GM19438 (cell line): ENCODE measurements at regions not wholly inside any gene's neighbourhood (a gene's known extent, or its start where the extent isn't known, plus 50 kb on each side); places are given as distances from the start of the nearest gene placed in this dataset.
"Not testable (repeated sequence)": the region's sequence is repeated elsewhere in the genome, so short reads cannot be mapped to it uniquely, and the experiment has no call there.

Source experiments
- ATAC-seq: cut with Tn5 transposase; IDR thresholded peaks from one replicate; pipeline ENCODE4 v1.9.1; 2021; ENCODE audit warnings: low read depth; ENCODE audit not compliant: unreplicated experiment

DNA sequence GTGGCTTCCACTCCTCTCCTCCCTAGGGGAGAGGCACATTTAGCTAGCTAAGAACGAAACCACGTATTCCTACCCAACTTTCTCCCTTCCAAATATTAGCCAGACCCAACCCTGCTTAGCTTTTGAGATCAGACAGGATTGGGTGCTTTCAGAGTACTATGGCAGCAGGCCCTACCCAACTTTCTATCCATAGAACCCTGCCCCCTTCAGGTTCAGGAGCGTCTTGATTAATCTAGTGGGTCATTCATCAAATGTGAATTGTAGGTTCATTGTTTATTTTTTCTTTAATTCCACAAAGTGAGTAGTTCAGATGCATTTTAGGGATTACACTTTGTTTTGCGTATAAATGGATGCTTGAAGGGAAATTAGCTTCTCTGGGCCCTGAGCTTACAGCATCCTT is 188.3 kb downstream of the MIB1 start:
- no peak for ATAC-seq

DNA sequence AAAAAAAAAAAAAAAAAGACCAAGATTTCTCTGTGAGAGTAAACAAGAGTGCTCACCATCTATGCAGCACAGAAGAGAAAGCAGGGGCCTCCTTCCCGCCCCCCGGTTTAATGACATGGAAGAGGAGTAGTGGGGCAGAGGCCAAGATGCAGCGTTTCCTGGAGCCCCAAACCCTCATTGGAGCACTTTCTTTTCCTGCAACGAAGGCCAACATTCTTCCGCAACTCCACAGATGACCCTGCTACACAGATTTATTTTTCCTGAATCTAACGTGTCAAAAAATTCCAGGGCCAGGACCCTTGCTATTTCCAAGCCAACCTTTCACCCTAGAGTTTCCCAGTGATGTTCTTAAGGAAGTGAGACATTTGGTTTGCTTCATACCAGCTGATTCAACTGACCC is 189.6 kb downstream of the MIB1 start:
- ATAC-seq, result no peak

DNA sequence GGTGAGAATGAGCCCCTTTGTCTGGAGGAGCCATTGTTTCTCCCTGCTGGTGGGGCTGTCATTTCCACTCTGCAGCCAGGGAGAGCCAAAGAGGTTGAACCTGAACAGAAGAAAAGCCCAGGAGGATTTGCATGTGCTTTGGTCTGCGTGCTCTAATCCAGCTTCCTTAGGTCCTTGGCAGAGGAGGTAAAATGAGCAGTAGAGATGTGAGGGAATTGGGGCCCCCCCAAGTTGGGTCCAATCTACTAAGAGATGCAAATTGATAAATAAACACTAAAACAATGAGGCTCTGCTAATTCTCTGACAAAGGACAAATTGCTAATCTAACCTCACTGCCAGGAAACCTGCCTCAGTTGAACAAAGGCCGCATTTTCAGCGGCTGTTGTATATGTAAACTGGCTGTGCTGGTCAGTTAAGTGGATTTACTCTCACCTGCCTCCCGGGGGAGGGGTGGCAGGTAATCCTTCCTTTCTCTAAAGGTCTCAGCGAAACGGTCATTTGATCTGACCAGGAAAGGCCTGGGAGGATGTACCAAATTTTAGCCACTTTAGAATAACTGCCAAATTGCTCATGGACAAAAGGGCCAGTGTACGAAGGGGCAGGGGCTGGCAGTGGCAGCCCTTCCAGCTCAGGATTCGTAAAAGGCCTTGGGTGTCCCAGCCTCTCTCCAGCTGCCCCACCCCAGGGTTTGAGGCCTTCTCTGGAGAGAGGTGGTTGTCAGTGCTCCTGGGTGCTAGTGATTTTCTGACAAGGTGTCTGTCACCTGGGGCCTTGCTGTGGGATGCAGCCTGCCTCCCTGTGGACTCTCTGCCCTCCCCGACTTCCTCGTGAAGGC is 193.6 kb downstream of the MIB1 start:
- no peak for ATAC-seq

DNA sequence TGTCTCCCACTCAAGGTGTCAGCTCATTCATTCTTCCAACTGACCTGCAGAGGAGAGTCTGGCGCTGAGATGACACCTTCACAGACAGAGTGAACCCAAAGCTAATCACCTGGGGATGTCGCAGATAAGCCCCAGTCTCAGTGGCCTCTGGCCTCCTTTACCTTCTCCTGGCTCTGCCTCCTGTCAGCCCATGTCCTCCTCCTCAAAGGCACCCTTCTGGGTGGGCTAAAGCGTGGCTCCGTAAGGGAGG is 194.1 kb downstream of the MIB1 start:
- no peak for ATAC-seq

DNA sequence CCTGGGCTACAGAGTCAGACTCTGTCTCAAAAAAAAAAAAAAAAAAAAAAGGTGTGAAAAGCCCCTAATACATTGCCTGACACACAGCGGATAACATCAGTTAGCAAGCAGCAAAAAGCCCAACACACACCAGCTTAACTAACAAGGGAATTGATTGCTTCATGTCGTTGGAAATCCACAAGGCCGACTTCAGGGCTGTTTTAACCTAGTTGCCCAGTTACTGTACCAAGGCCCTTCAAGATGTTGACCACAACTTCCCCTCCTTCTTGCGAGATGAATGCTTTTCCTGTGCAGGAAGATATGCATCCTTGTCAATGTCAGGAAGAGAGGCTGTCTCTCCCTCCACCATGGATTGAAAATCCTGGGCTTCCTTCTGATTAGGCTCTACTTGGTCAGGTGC is 202.9 kb downstream of the MIB1 start:
- no peak for ATAC-seq

DNA sequence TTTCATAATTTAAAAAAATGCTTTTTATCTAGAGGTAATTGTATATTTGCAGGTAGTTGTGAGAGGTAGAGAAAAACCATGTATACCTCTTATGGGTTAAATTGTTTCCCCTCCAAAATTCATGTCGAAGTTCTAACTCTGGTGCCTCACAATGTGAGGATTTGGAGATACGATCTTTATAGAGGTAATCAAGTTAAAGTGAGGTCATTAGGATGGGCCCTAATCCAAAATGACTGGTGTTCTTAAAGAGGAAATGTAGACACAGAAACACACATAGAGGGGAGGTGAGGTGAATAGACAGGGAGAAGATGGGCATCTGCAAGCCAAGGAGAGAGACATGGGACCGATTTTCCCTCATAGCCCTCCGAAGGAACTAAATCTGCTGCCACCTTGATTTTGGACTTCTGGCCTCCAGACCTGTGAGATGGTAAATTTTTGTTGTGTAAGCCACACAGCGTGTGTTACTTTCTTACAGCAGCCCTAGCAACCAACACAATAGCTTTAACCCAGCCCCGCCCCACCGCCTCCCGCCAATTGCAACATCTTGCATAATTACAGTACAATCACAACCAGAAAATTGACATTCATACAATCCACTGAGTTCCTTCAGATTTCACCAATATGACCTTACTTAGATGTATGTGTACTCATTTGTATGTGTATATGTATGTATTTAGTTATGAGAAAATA is 208.9 kb downstream of the MIB1 start:
- no peak for ATAC-seq

DNA sequence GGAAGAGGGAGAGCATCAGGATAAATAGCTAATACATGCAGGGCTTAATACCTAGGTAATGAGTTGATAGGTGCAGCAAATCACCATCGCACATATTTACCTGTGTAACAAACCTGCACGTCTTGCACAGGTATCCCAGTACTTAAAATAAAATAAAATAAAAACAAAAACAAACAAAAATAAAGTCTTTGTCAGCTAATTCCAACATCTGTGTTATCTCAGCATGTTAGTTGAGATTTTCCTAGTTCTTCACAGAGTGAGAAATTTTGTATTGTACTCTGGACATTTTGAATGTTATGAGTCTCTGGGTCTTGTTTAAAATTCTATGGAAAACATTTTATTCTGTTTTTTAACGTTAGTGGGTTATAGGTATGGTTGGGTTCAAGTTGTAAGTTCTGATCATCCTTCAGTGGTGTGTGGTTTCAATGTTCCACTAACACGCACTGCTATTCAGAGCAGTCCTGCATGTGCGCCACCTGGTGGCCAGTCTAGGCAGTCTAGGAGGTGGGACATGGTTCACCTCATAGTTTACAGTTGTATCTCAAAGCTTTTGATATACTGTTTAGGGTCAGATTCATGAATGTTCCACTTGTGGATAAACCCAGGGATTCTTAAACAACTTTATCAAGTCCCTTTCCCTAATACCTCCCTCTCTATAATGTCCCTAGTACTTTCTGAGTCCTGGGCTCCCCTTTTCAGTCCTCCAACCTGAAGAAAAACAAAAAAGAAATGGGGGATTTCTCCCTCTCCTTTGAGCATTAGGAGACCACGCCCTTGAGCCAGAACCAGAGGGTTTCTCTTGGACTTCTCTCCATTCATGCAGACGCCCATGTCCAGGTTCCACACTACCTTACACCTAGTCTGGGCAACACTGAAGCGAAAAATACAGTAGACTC is 213.4 kb upstream of the GATA6 start:
- ATAC-seq, result peak; percentile 94

DNA sequence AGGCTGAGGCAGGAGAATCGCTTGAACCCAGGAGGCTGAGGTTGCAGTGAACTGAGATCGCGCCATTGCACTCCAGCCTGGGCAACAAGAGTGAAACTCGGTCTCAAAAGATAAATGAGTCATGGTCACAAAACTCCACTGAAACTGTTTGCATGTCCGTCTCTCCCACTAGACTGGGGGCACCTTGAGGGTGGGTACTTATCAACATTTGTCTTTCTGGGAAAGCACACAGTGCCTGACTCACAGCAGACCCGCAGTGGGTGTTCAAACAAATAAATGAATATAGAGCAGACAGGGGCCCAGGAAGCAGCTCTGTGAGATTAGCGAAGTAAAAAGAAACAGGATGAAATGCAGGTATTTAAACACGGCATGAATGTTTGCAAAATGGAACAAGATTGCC is 211.1 kb upstream of the GATA6 start:
- ATAC-seq, result no peak

DNA sequence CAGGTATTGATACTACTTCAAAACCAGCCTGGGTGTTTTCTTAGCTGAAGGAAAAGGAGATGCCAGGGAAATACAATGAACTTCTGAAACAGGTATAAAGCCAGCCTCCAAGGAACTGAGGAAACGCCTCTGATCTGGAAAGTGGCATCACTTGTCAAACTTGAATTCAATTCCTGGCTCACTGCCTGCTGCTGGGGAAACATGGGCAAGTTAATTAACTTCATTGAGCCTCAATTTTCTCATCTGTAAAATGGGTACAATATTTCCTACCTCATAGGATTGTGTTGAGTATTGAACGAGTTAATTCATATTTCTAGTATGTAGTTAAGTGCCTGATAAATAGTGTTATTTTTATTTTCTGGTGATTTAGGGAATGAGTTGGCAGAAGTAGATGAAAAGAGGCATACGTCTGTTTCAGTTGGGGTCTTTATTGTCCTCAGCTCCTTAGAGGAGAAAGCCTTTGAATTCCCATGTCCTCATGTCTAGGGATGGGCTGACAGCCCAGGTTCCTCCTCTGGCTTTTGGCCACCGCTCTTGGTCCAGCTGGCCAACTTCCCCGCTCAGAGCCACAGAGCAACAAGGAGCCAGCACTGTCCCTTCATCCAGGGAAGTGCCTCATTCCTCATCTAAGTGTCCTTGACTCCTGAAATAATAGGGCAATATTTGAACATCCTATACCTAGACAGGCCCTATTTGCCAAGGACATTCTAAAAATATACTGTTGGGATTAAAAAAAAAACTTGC is 210.5 kb upstream of the GATA6 start:
- no peak for ATAC-seq

DNA sequence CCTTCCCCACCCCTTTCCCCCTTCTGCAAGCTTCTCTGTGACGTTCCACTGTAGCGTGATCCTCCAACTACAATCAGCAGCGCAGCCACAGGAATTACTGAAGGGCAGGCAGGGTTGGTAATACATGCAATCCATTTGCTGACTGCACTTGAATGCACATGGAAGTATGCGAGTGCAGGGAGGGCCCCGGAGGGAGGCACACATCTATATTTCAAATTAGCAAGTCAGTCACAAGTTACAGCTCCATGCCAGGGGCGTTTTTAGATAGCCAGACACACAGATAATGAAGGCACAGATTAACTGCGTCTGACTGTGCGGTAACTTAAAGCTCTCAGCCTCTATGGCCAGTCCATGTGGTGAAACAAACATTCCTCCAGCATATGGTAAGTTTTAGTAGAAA is 209.2 kb upstream of the GATA6 start:
- ATAC-seq, result no peak

DNA sequence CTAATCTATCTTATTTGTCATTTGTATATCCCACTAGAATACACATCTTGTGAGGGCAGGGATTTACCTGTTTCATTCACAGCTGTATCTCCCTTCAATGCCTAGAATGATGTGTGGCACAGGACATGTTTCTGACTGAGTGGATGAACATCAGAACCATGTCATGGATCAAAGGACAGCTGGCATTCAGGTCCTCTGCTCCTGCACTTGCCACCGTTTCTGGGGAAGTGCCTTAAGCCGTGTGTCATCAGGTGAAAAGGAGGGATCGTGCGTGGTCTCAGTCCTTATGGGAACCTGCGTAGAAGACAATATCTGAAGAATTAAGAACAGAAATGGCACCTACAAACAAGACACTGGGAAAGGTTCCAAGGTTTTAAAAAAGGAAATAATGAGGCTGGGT is 206.1 kb upstream of the GATA6 start:
- ATAC-seq, result no peak

DNA sequence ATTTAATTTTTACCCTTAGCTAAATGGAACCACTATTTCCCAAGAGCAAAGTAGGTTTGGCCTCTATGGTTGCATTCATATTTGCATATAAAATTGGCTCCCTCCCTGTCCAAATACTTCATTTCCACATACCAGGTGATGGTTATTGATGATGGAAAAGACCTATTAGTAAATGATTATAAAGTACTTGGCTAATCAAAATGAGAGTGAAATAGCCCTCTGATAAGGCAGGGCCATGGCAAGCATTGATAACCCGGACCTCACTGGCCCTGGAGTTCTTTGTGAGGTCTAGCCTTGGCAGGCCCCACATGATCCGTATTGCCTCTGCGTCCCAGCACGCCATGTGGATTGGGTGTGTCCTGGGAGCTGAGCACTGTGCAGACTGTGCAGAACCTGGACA is 201.1 kb upstream of the GATA6 start:
- no peak for ATAC-seq

DNA sequence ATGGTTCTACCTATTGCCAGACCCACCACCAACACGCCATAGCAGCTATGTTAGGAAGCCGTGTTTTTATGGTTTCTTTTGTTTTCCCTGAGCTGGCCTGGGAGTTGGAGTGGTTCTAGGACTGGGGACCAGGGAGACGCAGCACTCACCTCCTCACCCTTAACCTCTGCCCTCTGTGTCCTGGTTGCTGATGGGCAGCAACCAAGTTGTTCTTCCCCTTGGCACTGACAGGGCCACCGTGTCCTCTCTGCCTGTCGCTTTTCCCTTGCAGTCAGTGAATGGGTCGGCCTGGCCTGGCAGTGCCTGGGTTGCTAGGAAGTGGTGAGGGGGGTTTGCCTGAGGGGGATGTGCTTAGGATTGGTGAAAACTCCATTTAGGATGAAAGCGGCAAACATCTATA is 197.1 kb upstream of the GATA6 start:
- ATAC-seq, result no peak

DNA sequence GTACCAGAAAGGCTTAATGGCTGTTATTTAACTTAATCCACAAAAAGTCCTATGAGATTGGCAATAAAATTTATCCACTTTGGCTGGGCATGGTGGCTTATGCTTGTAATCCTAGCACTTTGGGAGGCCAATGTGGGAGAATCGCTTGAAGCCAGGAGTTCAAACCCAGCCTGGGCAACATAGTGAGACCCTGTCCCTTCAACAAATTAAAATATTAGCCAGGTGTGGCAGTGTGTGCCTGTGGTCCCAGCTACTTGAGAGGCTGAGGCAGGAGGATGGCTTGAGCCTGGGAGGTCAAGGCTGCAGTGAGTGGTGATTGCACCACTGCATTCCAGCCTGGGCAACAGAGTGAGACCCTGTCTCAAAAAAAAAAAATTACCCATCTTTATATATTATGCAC is 193.4 kb upstream of the GATA6 start:
- not testable (repeated sequence) for ATAC-seq

DNA sequence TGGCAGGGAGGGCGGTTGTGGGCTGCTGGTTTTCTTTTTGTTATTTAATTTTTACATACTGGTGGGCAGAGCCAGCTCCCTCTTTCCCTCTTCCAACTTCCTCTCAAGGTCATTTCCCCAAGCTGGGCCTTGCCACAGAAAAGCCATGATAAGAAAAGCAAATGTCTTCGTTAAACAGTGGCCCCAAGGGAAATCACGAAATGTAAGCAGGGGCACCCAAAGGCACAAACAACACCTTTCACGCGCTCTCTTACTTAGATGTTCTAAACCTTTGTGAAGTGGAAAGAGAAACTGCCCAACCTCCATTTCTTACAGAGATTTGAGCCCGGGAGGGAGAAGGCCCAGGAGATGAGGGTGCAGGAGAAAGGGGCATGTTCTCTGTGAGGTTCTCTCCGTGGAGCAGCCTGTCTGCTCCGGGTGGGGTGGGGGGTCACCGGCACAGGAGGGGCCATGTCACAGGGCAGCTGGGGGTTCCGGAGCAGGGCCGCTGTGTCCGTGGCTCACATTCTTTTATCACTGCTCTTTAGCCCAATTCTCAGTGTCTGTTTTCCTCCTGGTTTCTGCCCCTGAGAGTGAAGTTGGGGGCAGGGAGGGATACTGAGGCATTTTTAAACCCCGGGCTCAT is 190.7 kb upstream of the GATA6 start:
- no peak for ATAC-seq

DNA sequence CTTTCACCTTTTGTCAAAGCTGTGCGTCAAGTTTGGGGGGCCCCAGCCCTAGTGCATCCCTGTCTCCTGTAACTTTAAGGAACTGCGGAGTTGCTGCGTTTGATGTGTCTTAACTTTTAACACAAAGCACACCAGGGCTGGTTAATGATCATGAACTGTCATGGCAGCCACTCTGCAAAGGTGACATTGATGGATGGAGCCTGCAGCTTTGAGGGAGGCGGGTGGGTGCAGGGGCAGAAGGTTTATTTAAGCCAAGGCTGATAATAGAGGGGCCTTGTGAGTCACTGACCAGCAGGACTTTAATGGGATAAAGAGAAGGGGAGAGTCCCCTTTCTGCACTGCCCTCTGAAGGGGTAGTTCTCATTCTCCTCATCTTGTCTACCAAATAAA is 190.2 kb upstream of the GATA6 start:
- no peak for ATAC-seq

DNA sequence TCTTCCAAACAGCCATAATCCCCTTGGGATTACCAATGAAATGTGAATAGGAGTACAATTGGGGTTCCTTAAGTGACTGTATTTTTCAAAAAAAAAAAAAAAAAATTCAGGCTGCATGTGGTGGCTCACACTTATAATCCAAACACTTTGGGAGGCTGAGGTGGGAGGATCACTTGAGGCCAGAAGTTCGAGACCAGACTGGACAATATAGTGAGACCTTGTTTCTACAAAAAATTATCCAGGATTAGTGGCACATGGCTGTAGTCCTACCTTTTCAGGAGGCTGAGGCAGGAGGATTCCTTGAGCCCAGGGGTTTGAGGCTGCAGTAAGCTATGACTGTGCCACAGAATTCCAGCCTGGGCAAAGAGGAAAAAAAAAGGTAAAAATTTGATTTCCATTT is 189.6 kb upstream of the GATA6 start:
- no peak for ATAC-seq

DNA sequence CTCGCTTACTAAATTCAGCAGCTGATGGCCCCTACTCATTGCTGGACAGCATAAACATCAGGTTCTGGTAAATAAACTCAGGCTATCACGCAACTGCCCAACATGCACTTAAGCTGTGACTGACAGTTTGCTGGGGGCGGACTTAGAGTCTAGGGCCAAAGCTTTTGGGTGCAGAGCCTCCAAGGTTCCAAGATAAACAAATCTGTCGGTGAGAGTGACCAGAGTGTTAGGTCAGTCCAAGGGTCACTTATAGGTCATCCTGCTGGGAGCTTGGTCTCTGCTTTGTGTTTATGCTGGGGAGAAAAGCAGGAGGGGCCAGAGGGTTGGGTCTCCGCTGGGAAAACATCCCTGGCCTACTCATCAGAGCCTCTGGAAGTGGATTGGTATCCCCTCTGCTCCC is 188.6 kb upstream of the GATA6 start:
- no peak for ATAC-seq

DNA sequence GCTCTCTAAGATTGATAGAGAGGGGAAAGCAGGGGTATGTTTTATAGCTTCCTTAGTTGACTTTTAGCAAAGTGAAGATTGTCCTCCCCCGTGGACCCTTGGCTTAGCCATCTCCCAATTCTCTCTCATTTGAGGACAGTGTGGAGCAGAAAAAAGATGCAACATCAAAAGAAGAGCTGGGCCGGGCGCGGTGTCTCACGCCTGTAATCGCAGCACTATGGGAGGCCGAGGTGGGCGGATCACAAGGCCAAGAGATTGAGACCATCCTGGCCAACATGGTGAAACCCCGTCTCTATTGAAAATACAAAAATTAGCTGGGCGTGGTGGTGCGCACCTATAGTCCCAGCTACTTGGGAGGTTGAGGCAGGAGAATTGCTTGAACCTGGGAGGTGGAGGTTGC is 187.9 kb upstream of the GATA6 start:
- ATAC-seq, result not testable (repeated sequence)

DNA sequence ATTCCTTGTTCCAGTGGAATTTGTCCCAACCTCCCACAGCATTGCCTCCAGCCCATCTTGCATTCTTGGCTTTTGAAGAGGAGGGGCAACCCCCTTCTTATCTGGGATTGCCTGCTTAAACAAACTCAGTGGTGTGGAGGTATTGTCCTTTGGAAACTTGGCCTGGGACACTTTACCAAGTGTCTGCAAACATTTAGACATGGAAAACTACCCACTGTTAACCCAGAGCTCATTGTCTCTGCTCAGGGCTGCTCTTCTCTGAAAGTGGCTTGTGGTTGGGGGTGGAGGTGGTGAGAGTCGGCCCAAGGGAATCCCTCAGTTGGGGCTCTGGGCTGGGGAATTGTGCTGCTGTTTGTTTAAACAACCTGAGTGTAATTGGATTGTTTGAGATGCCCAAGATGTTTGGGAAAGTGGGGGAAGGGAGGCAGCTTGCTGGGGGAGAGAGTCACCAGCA is 178.3 kb upstream of the GATA6 start:
- ATAC-seq, result no peak
